NCI-H2227 treated with DMSO at 0.1 percent for 48 hours (cell line): ENCODE measurements at regions not wholly inside any gene's neighbourhood (a gene's known extent, or its start where the extent isn't known, plus 50 kb on each side); places are given as distances from the start of the nearest gene placed in this dataset.
"Not testable (repeated sequence)": the region's sequence is repeated elsewhere in the genome, so short reads cannot be mapped to it uniquely, and the experiment has no call there.

Experiments
- DNase-seq: peaks from one replicate; lab custom pipeline; 2025; lab: John Stamatoyannopoulos, UW

GRCh38 chr3:168844472-168844871 is 748.7 kb upstream of the GOLIM4 start:
- no peak for DNase-seq

DNA sequence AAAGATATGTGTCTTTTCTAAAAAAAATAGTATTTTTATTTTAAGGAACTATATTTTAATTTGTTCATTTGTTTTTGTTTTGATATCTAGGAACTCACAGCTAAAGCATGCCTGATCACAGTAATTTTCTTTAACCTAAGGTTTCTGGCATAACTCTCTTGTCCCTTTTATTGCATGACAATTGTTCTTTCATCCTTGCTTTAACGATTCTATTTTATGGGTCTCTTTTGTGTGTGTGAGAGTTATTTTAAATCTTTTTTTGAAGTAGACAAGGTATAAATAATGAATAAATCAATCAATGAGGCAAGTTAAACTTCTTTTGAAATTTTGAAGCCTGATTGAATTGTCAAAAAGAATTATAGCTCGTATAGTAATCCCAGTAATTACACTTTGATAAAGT is 747.8 kb upstream of the GOLIM4 start:
- DNase-seq: no peak

GRCh38 chr3:168839653-168840052 is 743.9 kb upstream of the GOLIM4 start:
- DNase-seq: no peak

- no peak for DNase-seq
Observed at GRCh38 chr3:168834558-168834957, 738.8 kb upstream of the GOLIM4 start.

DNA sequence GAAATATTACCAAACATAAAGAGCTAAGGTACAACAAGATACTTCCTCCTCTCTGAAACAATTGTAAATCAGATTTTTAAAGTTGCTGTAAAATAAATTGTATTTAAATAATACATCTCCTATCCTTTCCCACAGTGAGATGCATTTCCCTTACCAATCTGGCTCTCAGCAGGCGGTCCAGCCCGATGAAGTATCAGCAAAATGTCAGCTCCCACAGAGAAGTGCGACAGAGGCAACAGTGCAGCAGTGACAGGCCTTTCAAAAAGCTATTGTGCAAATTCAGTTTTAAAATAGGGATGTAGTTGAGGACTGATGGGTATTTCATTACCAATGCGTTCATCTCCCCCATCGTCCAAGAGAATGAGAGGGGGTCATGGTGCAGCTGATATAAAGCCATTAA is 733.2 kb upstream of the GOLIM4 start:
- DNase-seq: peak; percentile 17

DNA sequence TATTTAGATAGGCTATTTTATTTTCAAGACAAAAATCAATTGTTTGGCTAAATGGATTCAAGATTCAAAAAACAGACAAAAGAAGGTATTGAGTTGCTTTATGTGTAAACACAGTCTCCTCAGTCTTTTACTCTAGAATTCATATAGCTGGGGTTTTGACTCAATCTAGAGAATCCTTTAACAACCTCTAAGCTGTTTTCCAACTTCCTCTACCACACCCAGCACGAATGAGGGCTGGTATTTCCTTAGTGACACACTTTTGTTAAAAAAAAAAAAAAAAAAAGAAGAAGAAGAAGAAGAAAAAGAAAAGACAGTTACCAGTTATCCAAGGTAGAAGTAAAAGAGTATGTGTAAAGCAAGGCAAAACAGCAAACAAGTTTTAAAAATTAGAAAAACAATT is 732.8 kb upstream of the GOLIM4 start:
- DNase-seq: no peak

DNA sequence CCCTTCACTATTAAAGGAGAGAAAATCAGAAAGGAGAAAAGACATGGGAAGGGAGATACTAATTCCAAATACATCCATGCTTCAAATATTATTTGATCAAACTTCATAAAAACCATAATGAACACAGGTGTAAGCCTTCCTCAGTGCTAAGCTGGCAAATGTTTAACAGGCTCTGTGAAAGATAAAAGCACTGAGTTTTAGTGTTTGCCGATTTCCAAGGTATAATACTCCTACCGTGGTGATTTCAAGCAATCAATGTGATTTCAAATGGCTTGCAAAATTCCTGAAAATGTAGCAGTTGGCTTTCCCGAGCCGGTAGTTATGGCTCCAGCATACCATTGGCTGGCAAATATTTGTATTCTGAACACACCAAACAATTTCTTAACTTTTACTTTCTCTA is 732.3 kb upstream of the GOLIM4 start:
- no peak for DNase-seq

GRCh38 chr3:168824107-168824506 is 728.4 kb upstream of the GOLIM4 start:
- peak; percentile 71 for DNase-seq

- DNase-seq: no peak
Observed at GRCh38 chr3:168823466-168823865, 727.7 kb upstream of the GOLIM4 start.

DNA sequence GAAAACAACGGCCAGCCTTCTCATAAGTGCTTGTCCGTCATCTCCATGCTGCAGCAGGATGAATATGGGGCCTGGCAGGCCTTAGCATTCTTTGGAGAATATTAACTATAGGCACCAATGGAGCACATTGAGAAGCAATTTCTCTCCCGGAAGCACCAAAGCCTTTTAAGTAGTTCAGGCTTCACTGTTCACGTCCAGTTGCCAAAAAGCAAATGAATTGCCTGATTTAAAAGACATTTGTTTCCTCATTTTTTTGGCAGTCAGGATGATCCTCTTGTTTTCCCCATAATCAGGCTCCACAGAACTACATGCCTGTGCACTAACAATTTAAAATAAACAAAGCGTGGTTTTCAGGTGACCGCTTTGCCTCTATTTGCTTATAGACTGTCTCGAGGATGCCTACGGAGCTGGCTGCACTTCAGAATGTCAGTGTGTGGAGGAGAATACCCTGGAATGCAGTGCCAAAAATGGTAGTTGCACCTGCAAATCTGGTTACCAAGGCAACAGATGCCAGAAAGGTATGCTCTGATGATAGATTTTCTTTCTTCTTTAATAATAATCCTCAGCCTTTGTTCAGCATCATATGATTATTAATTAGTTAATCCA is 725.2 kb upstream of the GOLIM4 start:
- DNase-seq: no peak

GRCh38 chr3:168817177-168817576 is 721.5 kb upstream of the GOLIM4 start:
- no peak for DNase-seq

DNA sequence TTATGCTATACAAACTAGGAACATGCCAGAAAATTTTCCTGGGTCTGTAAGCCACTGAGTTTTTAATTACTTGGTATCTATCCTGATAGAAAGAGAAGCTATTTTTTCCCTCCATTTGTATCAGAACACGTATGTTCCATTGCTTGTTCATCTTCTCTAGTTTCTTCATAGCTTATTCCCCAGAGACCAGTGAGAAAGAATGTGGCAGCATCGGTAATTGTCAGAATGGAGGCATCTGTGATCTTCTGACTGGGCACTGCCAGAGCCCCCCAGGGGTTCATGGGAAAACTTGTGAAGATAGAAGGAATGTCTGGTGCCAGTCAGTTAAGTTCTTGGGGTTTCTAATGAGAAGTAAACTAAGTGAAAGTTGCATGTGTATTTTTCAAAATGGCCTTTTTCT is 720.2 kb upstream of the GOLIM4 start:
- no peak for DNase-seq

- peak; percentile 56 for DNase-seq
Observed at GRCh38 chr3:168813225-168813802, 717.6 kb upstream of the GOLIM4 start.

GRCh38 chr3:168812234-168812633 is 716.5 kb upstream of the GOLIM4 start:
- peak; percentile 9 for DNase-seq

DNA sequence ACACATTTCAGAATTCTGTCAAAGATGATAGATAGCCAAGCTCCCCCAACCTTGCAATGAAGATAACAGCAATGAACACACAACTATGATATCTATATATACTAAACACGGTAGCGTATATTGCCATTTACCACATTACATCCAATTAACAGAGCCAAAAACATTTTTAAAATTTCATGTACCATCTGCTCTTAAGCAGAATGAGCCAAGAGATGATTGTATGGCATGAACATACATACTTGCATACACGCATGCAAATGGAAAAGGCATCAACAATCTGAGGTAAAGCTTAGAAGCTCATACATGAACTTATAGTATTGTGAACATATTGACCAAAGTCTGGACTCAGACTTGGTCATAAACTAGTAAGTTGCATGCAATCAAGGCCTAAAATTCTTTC is 712.9 kb upstream of the GOLIM4 start:
- no peak for DNase-seq

GRCh38 chr3:168807448-168807847 is 711.7 kb upstream of the GOLIM4 start:
- no peak for DNase-seq

DNA sequence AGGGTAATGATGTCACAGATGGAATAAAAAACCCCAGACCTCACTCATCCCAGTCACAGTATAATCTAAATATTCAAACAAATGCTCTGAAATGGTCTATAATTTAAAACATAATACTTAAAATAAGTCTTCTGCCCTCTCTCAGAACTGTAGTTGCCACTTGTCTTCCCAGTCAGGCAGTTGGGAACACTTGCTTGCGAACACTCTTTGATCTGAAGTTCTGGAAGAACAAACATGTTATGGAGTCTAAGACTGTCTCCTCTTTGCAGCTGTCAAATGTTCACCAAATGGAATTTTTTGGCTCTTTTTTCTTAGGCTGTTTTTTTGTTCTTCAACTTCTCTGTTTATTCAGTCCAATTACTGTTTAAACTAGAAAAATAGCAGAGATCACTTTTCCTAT is 711.1 kb upstream of the GOLIM4 start:
- no peak for DNase-seq

- DNase-seq: no peak
Observed at GRCh38 chr3:168803536-168803935, 707.8 kb upstream of the GOLIM4 start.

DNA sequence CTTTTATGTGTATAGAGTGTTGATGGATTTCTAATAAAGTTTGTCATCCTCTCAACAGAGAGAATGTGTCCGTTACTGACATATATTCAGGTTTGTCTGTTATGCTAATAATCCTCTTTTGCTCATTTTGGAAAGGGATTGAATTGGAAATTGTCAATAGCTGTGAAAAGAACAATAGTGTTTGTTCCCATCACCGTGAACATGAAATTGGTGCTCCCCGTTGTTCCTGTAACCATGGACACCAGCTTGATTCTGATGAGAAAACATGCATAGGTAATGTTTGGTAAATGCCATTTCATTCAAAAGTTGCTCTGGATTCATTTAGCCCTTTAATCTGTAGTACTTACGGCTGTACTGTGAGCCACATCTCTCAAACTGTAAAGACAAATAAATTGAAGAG is 707.0 kb upstream of the GOLIM4 start:
- DNase-seq: no peak

DNA sequence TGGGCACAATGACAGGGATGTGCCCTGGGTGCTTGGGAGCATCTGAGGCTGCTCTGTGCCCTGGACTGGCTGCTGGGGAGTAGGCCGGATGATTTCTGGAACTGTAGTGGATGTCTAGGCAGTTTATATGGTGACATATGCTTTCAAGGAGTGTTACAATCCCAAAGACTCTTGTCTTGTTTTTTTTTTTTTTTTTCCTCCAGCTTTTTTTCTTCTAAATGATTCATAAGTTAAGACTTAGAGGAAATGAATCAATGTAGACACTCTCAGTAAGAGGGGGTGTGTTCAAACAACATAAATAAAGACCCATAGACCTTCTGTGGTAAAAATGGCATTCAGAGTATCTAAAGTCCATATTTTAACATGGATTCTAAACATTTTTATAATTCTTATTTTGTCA is 706.1 kb upstream of the GOLIM4 start:
- no peak for DNase-seq

- DNase-seq: no peak
Observed at GRCh38 chr3:168796339-168796738, 700.6 kb upstream of the GOLIM4 start.

- no peak for DNase-seq
Observed at GRCh38 chr3:168794427-168794826, 698.7 kb upstream of the GOLIM4 start.

DNA sequence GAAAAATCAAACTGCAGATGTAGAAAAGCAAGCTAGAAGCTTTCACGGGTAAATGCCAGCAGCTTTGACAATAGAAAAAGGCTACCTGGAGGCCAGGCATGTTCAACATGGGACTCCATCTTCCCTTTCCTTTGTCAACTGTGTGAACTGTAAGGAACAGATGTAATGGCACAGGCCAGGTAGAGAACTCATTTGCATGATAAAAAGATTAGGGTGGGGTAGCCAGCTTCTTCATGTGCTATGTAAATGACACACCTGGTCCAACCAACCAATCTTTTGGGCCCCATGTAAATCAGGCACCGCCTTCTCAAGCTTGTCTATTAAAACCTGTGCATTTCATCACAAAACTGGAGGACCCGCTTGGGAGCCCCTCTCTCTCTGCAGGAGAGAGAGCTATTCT is 686.5 kb upstream of the GOLIM4 start:
- no peak for DNase-seq

DNA sequence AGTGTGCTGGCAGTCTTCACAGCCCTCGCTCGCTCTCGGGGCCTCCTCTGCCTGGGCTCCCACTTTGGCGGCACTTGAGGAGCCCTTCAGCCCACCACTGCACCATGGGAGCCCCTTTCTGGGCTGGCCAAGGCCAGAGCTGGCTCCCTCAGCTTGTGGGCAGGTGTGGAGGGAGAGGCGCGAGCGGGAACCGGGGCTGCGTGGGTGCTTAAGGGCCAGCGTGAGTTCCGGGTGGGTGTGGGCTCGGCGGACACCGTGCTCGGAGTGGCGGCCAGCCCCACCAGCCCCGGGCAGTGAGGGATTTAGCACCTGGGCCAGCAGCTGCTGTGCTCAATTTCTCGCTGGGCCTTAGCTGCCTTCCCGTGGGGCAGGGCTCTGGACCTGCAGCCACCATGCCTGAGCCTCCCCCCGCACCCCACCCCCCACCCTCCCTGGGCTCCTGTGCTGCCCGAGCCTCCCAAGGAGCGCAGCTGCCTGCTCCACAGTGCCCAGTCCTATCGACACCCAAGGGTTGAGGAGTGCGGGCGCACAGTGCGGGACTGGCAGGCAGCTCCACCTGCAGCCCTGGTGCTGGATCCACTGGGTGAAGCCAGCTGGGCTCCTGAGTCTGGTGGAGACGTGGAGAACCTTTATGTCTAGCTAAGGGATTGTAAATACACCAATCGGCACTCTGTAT is 684.4 kb upstream of the GOLIM4 start:
- DNase-seq: not testable (repeated sequence)
